ENCODE measurements at regions not wholly inside any gene's neighbourhood (a gene's known extent, or its start where the extent isn't known, plus 50 kb on each side); places are given as distances from the start of the nearest gene placed in this dataset.

DNA sequence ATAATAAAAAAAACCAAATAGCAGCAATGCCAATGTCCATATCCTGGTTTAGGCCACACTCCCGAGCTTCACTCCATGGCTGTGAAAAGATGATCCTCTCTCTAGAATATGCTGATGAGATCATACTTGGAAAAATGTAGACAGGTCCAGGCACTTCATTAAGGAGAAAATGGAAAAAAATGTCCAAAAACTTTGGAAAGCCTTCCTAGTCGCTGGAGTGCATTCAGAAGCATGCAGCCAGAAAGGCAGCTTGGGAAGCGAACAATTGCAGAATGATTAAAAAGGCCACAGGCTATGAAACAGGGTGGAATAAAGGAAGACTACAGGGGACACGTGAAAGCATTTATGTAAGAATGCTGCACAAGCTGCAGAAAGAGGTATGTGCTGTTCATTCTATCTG lies 165.6 kb upstream of the HCCS start:
- H3K79me2 ChIP-seq (ENCODE audit: control insufficient read depth, insufficient read depth, low read length, unreplicated experiment), result no peaks in the 10 kb centered on the region
- H3K27ac ChIP-seq (ENCODE audit: low read depth, low read length), result no peak overlapping the region
- H3K4me3 ChIP-seq (ENCODE audit: low read depth, low read length), result no peak overlapping the region
- no peaks in the 10 kb centered on the region for H3K4me1 ChIP-seq (ENCODE audit: control insufficient read depth, insufficient read depth, low read length, unreplicated experiment)
- H2AFZ ChIP-seq (ENCODE audit: low read length, unreplicated experiment), result no peak overlapping the region
- H3K27me3 ChIP-seq (ENCODE audit: insufficient read depth, low read length), result no peaks in the 10 kb centered on the region
- no peaks in the 10 kb centered on the region for H3K36me3 ChIP-seq (ENCODE audit: insufficient read depth, low read length)

DNA sequence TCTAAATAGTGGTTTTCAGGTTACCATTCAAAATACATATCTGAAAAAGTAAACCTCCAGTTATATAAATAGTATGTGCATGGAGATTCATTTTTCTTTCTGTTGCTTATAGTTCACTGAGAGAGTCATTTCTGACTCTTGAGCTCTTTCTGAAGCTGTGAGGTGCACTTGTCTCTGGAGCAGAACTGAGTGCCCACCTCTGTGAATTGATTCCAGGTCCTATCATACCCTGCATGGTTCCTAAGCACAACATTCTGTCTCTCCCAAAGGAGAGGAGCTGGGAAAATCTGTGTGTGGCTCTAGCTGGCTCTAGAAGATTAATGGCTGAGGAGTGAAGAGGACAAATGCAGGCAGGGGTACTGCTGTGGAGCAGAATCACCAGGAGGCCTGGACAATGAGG lies 161.6 kb upstream of the HCCS start:
- no peaks in the 10 kb centered on the region for H3K27me3 ChIP-seq (ENCODE audit: insufficient read depth, low read length)
- no peaks in the 10 kb centered on the region for H3K36me3 ChIP-seq (ENCODE audit: insufficient read depth, low read length)
- no peak overlapping the region for H3K27ac ChIP-seq (ENCODE audit: low read depth, low read length)
- H3K79me2 ChIP-seq (ENCODE audit: control insufficient read depth, insufficient read depth, low read length, unreplicated experiment), result no peaks in the 10 kb centered on the region
- H3K4me1 ChIP-seq (ENCODE audit: control insufficient read depth, insufficient read depth, low read length, unreplicated experiment), result peaks cover 4% of the 10 kb centered on the region
- no peak overlapping the region for H2AFZ ChIP-seq (ENCODE audit: low read length, unreplicated experiment)
- no peak overlapping the region for H3K4me3 ChIP-seq (ENCODE audit: low read depth, low read length)

DNA sequence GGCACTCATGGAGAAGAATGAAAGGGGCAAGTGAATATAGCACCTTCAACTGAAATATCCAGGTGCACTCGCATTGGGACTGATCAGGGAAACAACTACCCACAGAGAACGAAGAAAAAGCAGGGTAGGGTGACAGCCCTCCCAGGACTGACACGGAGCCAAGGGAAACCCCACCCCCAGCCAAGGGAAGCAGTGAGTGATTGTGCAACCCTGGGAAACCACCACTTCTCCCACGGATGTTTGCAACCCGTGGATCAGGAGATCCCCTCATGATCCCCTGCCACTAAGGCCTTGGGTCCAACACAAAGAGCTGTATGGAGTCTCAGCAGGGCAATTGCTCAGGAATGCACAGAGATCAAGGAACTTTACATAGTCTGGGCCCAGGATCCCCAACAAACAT lies 158.5 kb upstream of the HCCS start:
- H3K27me3 ChIP-seq (ENCODE audit: insufficient read depth, low read length), result no peaks in the 10 kb centered on the region
- H3K27ac ChIP-seq (ENCODE audit: low read depth, low read length), result no peak overlapping the region
- H3K36me3 ChIP-seq (ENCODE audit: insufficient read depth, low read length), result no peaks in the 10 kb centered on the region
- H2AFZ ChIP-seq (ENCODE audit: low read length, unreplicated experiment), result no peak overlapping the region
- no peak overlapping the region for H3K4me3 ChIP-seq (ENCODE audit: low read depth, low read length)
- no peaks in the 10 kb centered on the region for H3K79me2 ChIP-seq (ENCODE audit: control insufficient read depth, insufficient read depth, low read length, unreplicated experiment)
- H3K4me1 ChIP-seq (ENCODE audit: control insufficient read depth, insufficient read depth, low read length, unreplicated experiment), result peaks cover 4% of the 10 kb centered on the region

DNA sequence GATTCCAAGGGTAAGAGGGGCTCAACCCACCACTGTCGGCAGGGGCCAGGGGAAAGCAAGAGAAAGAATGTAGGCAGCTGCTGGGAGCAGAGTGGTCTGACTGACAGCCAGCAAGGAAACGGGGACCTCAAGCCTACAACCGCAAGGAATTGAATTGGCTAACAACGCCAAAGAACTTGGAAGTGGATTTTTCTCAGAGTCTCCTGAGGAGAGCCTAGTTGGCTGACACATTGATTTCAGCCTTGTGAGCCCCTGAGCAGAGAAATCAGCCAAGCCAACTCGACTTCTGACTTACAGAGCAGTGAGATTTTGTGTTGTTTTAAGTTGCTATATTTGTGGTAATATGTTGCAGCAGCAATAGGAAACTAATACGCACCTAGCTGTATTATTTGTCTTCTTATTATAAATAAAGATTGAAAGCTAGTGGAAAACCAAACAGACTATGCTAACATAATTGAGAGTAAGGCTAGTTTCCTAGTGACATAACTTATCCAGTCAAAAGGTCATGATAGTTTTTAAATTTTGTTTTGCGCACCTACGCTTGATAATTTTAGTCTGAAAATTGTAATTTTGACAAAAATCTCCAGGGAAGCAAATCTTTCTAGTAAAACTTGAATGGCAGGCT lies 145.8 kb upstream of the HCCS start:
- Histone ChIP-seq H3K27me3 (ENCODE audit: insufficient read depth, low read length) (no peaks in the 10 kb centered on the region), H3K79me2 (ENCODE audit: control insufficient read depth, insufficient read depth, low read length, unreplicated experiment) (no peaks in the 10 kb centered on the region), H3K4me1 (ENCODE audit: control insufficient read depth, insufficient read depth, low read length, unreplicated experiment) (no peaks in the 10 kb centered on the region), H3K36me3 (ENCODE audit: insufficient read depth, low read length) (no peaks in the 10 kb centered on the region), H2AFZ (ENCODE audit: low read length, unreplicated experiment) (no peak overlapping the region), H3K27ac (ENCODE audit: low read depth, low read length) (no peak overlapping the region), H3K4me3 (ENCODE audit: low read depth, low read length) (no peak overlapping the region)

DNA sequence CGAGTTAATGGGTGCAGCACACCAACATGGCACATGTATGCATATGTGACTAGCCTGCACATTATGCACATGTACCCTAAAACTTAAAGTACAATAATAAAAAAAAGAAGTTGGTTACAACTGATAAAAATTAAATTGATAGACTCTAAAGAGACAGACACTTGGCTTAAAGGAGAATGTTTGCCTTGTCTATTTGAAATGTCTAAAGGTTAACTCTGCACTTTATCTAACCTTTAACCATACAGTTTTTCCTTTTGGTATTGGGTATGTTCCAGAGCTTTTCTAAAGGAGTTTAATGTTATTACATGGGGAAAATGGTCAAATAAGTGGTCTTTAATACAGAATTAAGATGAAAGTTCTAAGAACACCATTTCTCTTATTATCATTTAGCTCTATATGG lies 145.1 kb upstream of the HCCS start:
- no peak overlapping the region for H3K27ac ChIP-seq (ENCODE audit: low read depth, low read length)
- no peaks in the 10 kb centered on the region for H3K27me3 ChIP-seq (ENCODE audit: insufficient read depth, low read length)
- H3K79me2 ChIP-seq (ENCODE audit: control insufficient read depth, insufficient read depth, low read length, unreplicated experiment), result no peaks in the 10 kb centered on the region
- H3K36me3 ChIP-seq (ENCODE audit: insufficient read depth, low read length), result no peaks in the 10 kb centered on the region
- no peak overlapping the region for H3K4me3 ChIP-seq (ENCODE audit: low read depth, low read length)
- H2AFZ ChIP-seq (ENCODE audit: low read length, unreplicated experiment), result no peak overlapping the region
- peaks cover 2% of the 10 kb centered on the region for H3K4me1 ChIP-seq (ENCODE audit: control insufficient read depth, insufficient read depth, low read length, unreplicated experiment)

DNA sequence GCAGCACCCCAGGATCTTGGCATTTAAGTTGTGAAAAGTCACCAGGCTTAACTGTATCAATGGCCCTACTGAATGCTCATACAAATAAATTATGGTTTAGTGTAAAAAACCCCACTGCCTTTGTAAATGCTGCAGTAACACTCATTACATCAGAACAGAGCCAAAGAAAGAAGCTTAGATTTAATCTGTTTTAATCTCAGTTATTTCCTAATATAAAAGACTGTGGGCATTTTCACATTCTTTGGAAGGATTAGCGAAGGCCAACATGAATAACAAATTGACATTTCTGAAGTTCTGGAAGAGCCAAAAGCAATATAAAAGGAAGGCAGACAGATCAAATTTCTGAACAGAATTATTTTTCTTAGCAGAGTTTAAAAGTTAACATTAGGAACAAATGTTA lies 140.0 kb upstream of the HCCS start:
- peaks cover 9% of the 10 kb centered on the region for H3K4me1 ChIP-seq (ENCODE audit: control insufficient read depth, insufficient read depth, low read length, unreplicated experiment)
- H3K36me3 ChIP-seq (ENCODE audit: insufficient read depth, low read length), result no peaks in the 10 kb centered on the region
- no peaks in the 10 kb centered on the region for H3K79me2 ChIP-seq (ENCODE audit: control insufficient read depth, insufficient read depth, low read length, unreplicated experiment)
- no peak overlapping the region for H2AFZ ChIP-seq (ENCODE audit: low read length, unreplicated experiment)
- 0 out of 2 replicates have a peak overlapping the region, but pooled peaks have one; percentile 9 for H3K27ac ChIP-seq (ENCODE audit: low read depth, low read length)
- no peaks in the 10 kb centered on the region for H3K27me3 ChIP-seq (ENCODE audit: insufficient read depth, low read length)
- no peak overlapping the region for H3K4me3 ChIP-seq (ENCODE audit: low read depth, low read length)

DNA sequence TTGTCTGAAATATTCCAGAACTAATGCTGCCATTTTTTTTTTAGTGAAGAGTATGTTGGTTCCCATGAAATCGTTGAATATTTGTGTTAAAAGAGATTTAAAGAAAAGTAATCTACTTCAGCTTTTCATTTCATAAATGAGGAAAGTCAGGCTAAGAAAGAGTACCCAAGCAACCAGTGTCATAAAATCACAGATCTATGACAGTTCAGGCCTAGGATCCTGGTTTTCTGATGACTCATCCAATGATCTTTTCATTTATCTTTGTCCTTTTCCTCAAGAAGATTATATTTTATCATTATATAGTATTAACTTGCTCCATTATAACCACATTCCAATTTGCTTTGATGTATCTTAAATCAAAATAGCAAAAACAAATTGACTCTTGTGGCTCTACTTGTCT lies 139.4 kb upstream of the HCCS start:
- Histone ChIP-seq H2AFZ (ENCODE audit: low read length, unreplicated experiment) (no peak overlapping the region), H3K27ac (ENCODE audit: low read depth, low read length) (0 out of 2 replicates have a peak overlapping the region, but pooled peaks have one; percentile 9), H3K4me3 (ENCODE audit: low read depth, low read length) (no peak overlapping the region), H3K79me2 (ENCODE audit: control insufficient read depth, insufficient read depth, low read length, unreplicated experiment) (no peaks in the 10 kb centered on the region), H3K27me3 (ENCODE audit: insufficient read depth, low read length) (no peaks in the 10 kb centered on the region), H3K36me3 (ENCODE audit: insufficient read depth, low read length) (no peaks in the 10 kb centered on the region), H3K4me1 (ENCODE audit: control insufficient read depth, insufficient read depth, low read length, unreplicated experiment) (peaks cover 9% of the 10 kb centered on the region)

DNA sequence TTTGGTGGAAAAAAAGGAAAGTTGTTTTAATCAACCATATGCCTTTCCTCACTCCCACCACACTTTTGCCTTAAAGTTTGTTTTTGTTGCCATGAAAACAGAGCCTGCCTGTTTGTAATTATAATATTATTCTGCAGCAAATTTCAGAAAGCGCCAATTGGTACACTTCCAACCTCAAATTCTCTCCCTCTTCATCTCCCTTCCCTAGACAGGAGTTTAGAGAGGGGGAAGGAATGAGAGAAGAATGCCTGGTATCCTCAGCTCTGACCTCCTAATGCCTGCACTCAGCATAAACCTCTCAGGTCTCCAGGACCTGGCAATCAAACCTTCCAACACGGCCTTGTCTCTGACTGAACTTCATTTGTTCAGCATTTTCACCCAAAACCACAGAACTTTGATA lies 138.4 kb upstream of the HCCS start:
- Histone ChIP-seq H3K79me2 (ENCODE audit: control insufficient read depth, insufficient read depth, low read length, unreplicated experiment) (no peaks in the 10 kb centered on the region), H3K27ac (ENCODE audit: low read depth, low read length) (no peak overlapping the region), H2AFZ (ENCODE audit: low read length, unreplicated experiment) (no peak overlapping the region), H3K4me1 (ENCODE audit: control insufficient read depth, insufficient read depth, low read length, unreplicated experiment) (peaks cover 9% of the 10 kb centered on the region), H3K27me3 (ENCODE audit: insufficient read depth, low read length) (no peaks in the 10 kb centered on the region), H3K4me3 (ENCODE audit: low read depth, low read length) (no peak overlapping the region), H3K36me3 (ENCODE audit: insufficient read depth, low read length) (no peaks in the 10 kb centered on the region)

DNA sequence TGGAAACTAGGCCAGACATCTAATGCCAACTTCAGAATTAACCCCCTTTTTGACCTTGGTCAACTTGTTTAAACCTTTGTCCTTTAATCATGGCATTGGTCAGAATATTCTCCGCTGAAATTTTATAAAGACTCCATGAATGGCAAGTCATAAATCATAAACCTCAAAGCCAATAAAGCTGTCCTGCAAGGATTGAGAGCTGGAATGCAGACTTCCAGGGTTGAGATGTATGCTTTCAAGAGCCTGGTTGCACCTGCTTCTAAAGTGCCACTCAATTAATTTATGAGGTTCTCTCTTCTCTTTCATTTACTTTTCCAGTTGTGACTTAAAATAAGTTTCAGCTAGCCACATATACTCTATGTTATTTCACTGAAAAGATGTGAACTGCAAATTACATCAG lies 136.2 kb upstream of the HCCS start:
- peaks cover 9% of the 10 kb centered on the region for H3K4me1 ChIP-seq (ENCODE audit: control insufficient read depth, insufficient read depth, low read length, unreplicated experiment)
- H3K79me2 ChIP-seq (ENCODE audit: control insufficient read depth, insufficient read depth, low read length, unreplicated experiment), result no peaks in the 10 kb centered on the region
- H3K27me3 ChIP-seq (ENCODE audit: insufficient read depth, low read length), result no peaks in the 10 kb centered on the region
- no peaks in the 10 kb centered on the region for H3K36me3 ChIP-seq (ENCODE audit: insufficient read depth, low read length)
- no peak overlapping the region for H3K4me3 ChIP-seq (ENCODE audit: low read depth, low read length)
- H2AFZ ChIP-seq (ENCODE audit: low read length, unreplicated experiment), result no peak overlapping the region
- H3K27ac ChIP-seq (ENCODE audit: low read depth, low read length), result no peak overlapping the region

DNA sequence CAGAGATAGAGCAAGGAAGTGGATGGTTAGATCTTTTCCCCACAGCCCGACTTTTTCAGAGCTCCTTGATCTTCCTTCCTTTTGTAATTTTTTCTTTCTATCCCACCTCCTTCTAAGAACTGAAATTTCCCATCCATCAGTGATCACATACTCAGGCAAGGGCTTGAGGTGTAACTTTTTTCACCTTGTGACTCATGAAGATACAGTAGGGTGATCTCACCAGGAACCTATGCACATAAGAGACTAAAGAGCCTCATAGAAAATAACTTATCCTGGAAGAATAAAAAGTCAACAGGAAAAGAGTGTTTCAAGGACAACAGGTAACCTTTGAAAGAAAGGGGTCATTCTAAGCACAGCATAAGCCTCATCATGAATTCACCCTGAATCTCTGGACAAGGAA lies 131.2 kb upstream of the HCCS start:
- H2AFZ ChIP-seq (ENCODE audit: low read length, unreplicated experiment), result no peak overlapping the region
- H3K27me3 ChIP-seq (ENCODE audit: insufficient read depth, low read length), result no peaks in the 10 kb centered on the region
- no peak overlapping the region for H3K4me3 ChIP-seq (ENCODE audit: low read depth, low read length)
- H3K79me2 ChIP-seq (ENCODE audit: control insufficient read depth, insufficient read depth, low read length, unreplicated experiment), result no peaks in the 10 kb centered on the region
- H3K27ac ChIP-seq (ENCODE audit: low read depth, low read length), result no peak overlapping the region
- H3K36me3 ChIP-seq (ENCODE audit: insufficient read depth, low read length), result no peaks in the 10 kb centered on the region
- H3K4me1 ChIP-seq (ENCODE audit: control insufficient read depth, insufficient read depth, low read length, unreplicated experiment), result no peaks in the 10 kb centered on the region

DNA sequence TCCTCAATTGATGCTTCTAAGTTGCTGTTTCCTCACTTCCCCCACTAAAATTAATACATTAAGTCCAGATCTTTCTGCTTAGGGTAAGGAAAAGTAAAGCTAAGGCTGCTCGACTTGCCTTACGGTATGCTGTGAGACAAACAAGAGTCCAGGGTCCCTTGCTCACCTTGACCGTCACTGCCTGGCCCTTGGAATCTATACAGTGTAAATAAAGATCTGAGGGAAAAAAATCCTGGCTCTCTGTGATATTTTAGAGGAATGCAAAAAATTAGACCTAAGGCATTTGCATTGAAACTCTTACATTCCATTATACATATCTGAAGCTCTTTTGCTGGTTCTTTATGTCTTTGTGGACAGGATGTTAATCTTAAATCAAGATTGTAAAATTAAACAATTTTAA lies 129.6 kb upstream of the HCCS start:
- H3K27me3 ChIP-seq (ENCODE audit: insufficient read depth, low read length), result no peaks in the 10 kb centered on the region
- H2AFZ ChIP-seq (ENCODE audit: low read length, unreplicated experiment), result no peak overlapping the region
- H3K4me3 ChIP-seq (ENCODE audit: low read depth, low read length), result no peak overlapping the region
- H3K4me1 ChIP-seq (ENCODE audit: control insufficient read depth, insufficient read depth, low read length, unreplicated experiment), result no peaks in the 10 kb centered on the region
- no peaks in the 10 kb centered on the region for H3K36me3 ChIP-seq (ENCODE audit: insufficient read depth, low read length)
- no peak overlapping the region for H3K27ac ChIP-seq (ENCODE audit: low read depth, low read length)
- H3K79me2 ChIP-seq (ENCODE audit: control insufficient read depth, insufficient read depth, low read length, unreplicated experiment), result no peaks in the 10 kb centered on the region
